GM10847 (cell line): ENCODE measurements at regions not wholly inside any gene's neighbourhood (a gene's known extent, or its start where the extent isn't known, plus 50 kb on each side); places are given as distances from the start of the nearest gene placed in this dataset.

Source experiments
- POLR2A ChIP-seq: IDR thresholded peaks from 2 replicates; pipeline ENCODE4 v1.6.1; 2011; ENCODE audit not compliant: insufficient read length; ENCODE audit errors: extremely low read depth

DNA sequence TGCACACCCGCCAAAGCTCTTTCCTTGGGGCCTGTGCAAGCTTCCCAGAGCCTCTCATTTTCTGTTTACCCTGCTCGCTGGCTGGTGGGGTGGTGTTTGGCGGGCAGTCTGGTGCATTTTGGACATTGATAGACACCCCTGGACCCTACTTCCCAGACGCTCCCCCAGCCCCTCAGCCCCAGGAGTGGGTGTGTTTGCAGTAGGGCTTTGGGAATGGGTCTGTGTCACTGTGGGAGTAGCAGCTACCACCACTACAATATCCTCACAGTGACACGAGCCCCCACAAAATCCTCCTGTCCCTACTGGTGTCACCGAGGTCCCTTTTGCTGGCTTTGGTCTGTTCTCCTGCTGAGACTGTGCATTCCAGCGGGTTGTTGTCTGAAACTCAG, 371.3 kb downstream of the TMEM121 start:
- TF ChIP-seq POLR2A: no peak

DNA sequence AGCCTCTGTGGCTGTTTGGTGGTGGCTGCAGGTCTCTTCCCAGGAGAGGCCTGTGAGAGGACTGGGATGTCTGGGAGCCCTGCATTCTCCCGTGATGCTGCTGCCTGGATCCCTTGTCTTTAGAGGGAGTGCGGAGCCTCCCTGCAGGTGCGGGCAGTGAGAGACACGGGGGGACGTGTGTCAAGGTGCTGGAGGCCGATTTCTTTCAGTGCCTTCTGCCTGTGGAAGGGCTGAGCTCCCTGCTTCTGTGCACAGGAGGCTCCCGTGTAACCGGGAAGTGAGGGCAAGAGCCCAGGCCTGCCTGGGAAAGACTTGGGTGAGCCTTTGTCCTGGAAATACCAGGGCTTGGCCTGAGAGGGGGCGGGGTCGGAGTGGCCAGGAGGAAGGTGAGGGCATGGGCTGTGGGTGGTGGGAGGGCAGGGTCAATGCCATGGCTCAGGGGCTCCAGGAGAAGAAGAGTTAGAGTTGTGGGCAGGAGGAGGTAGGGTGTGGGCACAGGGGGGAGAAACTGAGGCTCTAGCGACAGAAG, 372.2 kb downstream of the TMEM121 start:
- no peak for TF ChIP-seq POLR2A

DNA sequence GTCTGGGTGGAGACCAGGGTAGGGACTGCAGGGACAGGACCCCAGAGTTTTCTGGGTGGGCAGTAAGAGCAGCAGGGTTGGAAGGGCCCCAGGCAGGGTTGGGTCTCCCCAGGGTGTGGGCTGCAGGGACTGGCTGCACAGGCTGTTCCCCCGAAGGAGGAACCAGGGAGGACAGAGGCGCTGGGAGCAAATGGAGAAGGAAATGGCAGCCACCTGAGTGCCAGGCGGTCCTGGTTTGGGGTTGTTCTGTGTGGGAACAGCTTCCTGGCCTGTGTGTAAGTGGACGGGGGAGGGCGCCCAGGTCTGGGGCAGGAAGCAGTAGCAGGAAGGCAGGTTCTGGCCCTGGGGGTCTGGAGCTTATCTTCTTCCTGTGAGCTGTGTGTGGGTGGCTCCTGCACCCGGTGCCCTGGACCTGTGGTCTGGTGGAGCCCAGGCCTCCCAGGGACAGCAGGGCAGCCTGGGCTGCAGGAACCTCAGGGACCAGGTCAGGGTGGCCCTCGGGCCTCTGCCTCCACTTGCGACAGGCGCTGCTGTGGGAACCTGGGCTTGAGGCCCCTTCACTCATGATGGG, 372.8 kb downstream of the TMEM121 start:
- no peak for TF ChIP-seq POLR2A

DNA sequence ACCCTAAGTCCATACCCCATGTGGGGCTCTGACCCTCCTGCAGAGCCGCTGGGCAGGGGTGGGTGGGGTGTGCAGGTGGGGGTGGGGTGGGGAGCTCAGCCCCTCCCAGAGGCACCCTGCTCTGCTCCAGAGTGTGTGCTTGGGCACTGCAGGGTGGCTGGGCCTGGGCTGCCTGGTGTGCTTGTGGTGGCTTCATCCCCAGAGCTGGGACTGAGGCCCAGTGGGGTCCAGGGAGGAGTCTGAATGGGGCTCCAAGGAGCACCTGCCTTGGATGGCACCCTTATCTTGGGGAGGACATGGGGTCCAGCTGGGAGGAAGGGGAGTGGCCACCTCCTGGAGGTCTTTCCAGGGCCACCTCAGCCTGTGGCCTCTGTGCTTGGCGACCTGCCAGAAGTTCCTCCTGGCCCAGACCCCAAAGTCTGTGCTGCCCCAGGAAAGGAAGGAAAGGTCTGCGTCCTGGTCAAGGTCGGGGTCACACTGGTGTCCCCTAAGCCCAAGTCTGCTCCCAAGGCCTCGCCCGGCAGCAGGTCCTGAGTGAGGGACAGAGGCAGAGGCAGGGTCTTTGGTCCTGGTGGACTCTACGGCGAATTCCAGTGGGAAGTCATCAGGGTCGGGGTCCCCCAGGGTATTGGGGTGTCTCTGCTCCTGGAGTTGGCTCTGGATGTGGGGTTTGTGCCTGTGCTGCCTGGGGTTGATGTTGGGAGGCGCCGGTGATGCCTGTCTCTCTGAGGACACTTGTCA, 373.4 kb downstream of the TMEM121 start:
- TF ChIP-seq POLR2A: no peak

DNA sequence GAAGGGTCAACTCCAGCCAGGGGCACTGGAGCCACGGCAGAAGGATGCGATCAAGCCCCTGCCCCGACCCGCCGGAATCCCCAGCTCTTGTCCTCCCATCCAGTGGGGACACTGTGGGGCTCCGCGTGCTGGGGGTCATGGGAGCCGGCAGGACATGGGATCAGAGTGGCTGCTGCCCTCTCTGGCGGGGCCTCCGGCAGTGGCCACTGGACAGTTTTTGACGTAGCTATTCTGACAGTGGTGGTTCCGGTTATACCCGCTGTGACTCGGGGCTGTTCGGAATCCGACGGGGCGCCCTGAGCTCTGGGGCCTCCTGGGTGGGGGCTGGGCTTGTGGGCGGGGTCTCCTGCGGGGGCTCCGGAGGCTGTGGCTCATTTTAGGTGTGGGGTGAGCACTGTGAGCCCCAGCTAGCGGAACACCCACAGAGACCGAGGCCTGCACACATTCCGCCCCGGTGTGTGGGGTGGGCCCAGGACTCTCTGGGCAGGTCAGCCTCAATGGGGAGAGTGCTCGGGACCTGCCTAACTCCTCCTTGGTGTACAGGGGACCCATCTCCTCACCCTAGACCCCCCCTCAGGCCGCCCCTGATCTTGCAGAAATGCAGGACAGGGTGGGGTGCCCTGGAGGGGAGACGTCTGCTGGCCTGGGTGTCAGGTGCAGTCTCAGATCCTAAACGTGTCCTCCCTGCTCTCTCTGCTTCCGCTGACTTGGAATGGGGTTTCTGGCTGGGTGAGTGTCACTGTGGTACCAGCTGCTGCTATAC, 374.2 kb downstream of the TMEM121 start:
- no peak for TF ChIP-seq POLR2A

DNA sequence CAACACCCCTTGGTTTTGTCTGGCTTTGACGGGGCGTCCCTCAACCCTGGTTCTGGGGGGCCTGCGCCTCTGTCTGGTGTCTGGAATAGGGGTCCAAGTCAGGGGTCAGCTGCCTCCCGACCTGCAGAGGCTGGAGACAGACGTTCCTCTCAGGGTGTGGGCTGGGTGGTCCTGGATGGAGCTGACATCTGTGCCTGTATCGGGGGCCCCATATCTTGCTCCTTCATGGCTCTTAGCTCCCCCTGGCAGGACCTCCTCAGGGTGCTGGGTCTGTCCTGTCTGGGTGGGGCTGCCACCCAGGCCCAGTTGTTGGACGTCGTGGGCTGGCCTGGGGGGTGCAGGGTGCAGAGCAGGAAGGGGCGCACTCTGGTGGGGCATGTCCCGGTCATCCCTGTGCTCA, 374.8 kb downstream of the TMEM121 start:
- TF ChIP-seq POLR2A: no peak

DNA sequence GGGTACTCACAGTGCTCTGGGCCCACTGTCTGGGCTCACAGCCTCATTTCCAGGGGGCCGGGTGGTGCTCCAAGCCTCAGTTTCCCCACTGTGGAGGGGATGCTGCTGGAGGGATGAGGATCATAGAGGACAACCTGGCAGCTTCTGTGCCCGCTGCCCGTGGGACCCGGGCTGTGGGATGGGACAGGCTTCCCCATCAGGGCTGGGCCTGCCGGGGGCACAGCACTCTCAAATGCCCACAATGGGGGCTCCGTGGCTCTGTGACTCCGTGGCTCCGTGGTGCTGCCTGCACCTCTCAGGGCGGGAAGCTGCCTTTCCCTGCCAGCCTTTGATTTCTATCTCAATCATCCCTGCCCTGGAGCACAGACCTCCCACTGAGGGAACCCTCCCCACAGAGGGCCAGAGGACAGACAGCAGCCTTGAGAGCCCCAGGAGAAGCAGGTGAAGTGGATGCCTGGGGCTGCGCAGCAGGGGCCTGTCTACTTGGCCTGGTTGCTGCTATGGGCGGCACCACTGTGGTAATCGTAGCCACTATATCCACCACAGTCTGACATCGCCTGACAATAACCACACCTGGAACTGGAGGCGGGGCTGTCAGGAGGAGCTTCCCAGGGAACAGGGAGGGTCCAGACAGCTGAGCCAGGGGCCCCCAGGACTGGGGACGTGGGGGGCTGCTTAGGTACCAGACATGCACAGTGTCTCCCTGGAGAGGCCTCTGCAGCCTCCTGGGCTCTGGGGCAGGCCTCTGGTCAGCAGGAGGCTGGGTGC, 375.9 kb downstream of the TMEM121 start:
- TF ChIP-seq POLR2A: no peak

DNA sequence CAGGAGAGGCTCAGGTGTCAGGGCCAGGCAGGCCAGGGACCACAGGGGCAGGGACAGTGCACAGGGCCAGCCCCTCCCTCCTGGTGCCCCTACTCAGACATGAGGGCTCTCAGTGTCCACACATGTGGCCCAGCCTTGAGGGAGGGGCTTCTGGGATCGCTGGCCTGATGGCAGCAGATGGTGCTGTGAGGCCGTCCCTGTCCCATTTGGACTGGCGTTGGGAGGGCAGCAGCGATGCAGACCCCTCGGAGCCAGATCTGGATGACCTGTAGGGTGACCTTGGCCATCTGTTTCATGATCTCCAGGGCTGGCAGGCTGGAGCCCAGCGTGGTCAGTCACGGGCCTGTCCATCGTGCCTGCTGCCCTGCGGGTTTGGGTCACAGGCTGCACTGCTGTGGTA, 377.6 kb downstream of the TMEM121 start:
- TF ChIP-seq POLR2A: no peak

DNA sequence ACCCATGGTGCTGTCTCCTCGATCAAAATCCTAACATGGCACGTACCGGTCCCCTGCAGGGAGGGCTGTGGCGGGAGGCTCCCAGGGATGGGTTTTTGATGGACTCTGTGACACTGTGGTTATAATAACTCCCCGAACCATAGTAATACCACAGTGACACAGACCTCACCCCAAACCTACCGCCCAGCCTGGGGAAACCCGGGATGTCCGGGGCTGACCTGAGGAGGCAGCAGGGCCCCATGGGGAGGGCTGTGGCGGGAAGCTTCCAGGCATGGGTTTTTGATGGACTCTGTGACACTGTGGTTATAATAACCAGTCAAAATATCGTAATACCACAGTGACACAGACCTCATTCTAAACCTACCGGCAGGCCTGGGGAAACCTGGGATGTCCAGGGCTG, 378.0 kb downstream of the TMEM121 start:
- TF ChIP-seq POLR2A: no peak

DNA sequence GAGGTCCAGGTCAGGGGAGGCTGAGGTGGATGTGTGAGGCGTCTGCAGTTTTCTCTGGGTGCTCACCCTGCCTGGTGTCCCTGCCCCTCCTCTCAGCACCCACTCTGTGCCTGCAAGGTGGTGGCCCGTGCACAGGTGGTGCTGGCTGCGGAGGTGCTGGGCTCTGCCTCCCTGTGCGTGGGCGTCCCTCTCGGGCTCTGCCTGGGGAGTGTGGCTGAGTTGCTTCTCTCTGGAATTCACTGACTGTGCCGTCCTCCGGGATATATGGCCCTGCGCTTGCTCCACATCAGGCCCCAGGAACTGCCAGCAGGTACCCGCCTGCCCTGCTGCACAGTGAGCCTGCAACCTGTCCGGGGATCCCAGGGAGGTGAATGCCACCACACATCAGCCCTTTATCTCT, 379.1 kb downstream of the TMEM121 start:
- no peak for TF ChIP-seq POLR2A

DNA sequence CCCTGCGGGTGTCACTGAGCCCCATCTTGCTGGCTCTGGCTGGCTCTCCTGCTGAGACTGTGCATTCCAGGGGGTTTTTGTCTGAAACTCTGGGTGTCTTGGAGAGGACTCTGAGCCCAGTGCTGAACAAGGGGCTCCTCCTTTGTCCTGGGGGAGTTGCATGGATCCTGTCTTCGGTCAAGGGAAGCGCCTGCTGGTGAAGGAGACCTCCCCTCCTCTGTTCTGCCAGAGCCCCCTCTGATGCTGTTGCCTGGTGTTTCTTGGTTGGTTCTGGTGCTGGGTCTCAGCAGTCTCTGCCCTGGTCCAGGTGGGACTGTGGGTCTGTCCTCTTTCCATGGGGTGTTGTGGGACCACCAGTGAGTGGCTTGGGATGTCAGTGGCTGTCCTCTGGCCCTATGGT, 380.9 kb downstream of the TMEM121 start:
- TF ChIP-seq POLR2A: no peak

DNA sequence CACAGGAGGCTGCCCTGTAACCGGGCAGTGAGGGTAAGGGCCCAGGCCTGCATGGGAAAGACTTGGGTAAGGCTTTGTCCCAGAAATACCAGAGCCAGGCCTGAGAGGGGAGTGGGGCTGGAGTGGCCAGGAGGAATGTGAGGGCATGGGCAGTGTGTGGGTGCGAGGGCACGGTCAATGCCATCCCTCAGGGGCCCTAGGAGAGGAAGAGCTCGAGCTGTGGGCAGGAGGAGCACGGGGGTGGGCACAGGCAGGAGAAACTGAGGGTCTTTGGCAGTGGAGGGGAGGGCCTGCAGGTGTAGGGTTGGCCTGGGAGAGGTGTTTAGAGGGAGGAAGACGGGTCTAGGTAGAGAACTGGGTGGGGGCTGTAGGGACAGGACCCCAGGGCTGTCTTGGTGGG, 381.6 kb downstream of the TMEM121 start:
- TF ChIP-seq POLR2A: no peak

DNA sequence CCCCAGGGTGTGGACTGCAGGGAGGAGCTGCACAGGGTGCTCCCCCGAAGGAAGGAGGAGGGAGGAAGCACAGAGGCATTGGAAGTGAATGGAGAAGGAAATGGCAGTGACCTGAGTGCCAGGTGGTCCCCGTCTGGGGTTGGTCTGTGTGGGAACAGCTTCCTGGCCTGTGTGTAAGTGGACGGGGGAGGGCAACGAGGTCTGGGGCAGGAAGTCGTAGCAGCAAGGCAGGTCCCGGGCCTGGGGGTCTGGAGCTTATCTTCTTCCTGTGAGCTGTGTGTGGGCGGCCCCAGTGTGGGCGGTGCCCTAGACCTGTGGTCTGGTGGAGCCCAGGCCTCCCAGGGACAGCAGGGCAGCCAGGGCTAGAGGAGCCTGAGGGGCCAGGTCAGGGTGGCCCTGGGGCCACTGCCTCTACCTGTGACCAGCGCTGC, 382.1 kb downstream of the TMEM121 start:
- no peak for TF ChIP-seq POLR2A

DNA sequence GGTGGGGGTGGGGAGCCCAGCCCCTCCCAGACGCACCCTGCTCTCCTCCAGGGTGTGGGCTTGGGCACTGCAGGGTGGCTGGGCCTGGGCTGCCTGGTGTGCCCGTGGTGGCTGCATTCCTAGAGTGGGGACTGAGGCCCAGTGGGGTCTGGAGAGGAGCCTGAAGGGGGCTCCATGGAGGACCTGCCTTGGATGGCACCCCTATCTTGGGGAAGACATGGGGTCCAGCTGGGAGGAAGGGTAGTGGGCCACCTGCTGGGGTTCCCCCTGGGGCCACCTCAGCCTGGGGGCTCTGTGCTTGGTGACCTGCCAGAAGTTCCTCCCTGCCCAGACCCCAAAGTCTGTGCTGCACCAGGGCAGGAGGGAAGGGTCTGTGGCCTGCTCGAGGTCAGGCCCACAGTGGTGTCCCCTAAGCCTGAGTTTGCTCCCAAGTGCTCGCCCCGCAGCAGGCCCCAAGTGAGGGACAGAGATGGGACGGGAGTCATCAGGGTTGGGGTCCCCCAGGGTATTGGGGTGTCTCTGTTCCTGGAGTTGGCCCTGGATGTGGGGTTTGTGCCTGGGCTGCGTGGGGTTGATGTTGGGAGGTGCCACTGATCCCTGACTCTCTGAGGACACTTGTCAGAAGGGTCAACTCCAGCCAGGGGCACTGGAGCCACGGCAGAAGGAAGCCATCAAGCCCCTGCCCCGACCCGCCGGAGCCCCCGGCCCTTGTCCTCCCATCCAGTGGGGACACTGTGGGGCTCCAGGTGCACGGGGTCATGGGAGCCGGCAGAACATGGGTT, 382.9 kb downstream of the TMEM121 start:
- no peak for TF ChIP-seq POLR2A

DNA sequence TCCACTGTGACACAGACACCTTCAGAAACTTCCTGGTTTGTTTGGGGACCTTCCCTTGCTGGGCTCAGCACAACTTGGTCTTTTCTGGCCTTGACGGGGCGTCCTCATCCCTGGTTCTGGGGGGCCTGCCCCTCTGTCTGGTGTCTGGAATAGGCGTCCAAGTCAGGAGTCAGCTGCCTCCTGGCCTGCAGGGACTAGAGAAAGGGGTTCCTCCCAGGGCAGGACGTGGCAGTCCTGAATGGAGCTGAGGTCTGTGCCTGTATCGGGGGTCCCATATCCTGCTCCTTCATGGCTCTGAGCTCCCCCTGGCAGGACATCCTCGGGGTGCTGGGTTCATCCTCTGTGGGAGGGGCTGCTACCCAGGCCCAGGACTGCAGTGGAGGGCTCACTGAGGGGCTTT, 384.0 kb downstream of the TMEM121 start:
- TF ChIP-seq POLR2A: no peak
